ENCODE measurements at regions not wholly inside any gene's neighbourhood (a gene's known extent, or its start where the extent isn't known, plus 50 kb on each side); places are given as distances from the start of the nearest gene placed in this dataset.
A peak's percentile ranks its signal among the peaks of the same experiment; 100 is the strongest.

DNA sequence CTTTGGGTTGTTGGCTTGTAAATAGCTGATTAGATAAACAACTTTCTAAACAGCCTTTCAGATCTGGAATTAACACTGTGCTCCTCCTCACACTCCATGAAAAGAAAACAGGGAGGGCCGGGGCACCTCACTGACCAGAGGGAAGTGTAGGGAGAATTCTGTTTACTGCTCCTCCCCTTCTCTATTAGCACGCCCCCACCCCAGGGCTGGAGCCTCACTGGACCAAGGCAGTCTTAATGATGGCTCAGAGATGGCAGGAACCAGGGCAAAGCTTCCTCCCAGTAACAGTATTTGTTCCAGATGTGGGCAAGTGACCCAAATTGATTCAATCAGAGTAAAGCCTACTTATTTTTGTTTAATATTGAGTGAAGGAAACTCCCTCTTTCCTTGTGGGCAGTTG, 256.6 kb downstream of the MSX2 start:
- Histone ChIP-seq H3K4me2 (no peak overlapping the region), H3K27ac (no peak overlapping the region), H3K4me1 (no peaks in the 10 kb centered on the region), H3K9me3 (no peaks in the 10 kb centered on the region), H3K4me3 (no peak overlapping the region)
- TF ChIP-seq BCL3 (IDR thresholded peaks at IDR 0.05), result no peak
- TF ChIP-seq HOXA7 (CRISPR knock-in tag; IDR thresholded peaks at IDR 0.05), result no peak
- TF ChIP-seq FOSB (CRISPR knock-in tag; IDR thresholded peaks at IDR 0.05), result no peak
- CTCF ChIA-PET, result interaction anchor here (1.0 kb wide), 1 partner anchor 20 kb away, joined by 3 read pairs; no protein-coding TSS in a partner anchor
- DNase-seq (ENCODE audit: low read depth in 1 of 2, low spot score in 1 of 2) (no peak), ATAC-seq (peak in 1 of 2 experiments; percentile 19; a peak in 1 of 6 replicates), FAIRE-seq (no peak)
- POLR2A ChIA-PET, result no interaction called here
- 14% methylated on average over 2 of the region's 2 CpGs for WGBS (ENCODE audit: missing lambda C conversion rate)

DNA sequence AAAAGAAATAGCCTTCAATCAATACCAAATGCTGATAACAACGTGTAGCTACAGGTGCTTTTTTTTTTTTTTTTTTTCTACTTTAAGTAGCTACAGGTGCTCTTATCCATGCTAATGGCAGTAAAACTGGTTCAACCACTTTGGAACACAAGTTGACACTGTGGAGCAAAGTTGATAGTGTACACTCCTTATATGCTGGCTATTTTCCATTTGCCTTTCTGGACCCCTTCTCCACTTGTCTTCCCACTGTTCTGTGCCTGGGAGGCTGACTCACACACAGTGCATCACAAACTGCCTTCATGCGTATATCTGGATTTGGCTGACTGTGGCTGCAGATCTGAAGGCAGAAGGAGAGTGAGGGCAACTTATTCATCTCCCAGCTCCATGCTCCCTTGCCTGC, 247.9 kb downstream of the MSX2 start:
- ChIA-PET POLR2A (no interaction called here), CTCF (interaction anchor here (1.6 kb wide), 1 partner anchor 32 kb away, joined by 3 read pairs; no protein-coding TSS in a partner anchor)
- WGBS (ENCODE audit: missing lambda C conversion rate), result 31% methylated on average over 2 of the region's 2 CpGs
- FAIRE-seq (no peak), DNase-seq (ENCODE audit: low read depth in 1 of 2, low spot score in 1 of 2) (no peak), ATAC-seq (no peak)
- no peak overlapping the region for H3K4me2 ChIP-seq
- H3K4me3 ChIP-seq, result no peak overlapping the region
- H3K27ac ChIP-seq, result no peak overlapping the region
- TF ChIP-seq CEBPB (IDR thresholded peaks at IDR 0.05), result no peak
- TF ChIP-seq POLR2AphosphoS2 (conservative IDR thresholded peaks at IDR 0.05; ENCODE audit: low read length), result no peak
- TF ChIP-seq ZFP36 (IDR thresholded peaks at IDR 0.05; ENCODE audit: borderline replicate concordance, partially characterized antibody), result no peak
- no peak for TF ChIP-seq PHF8 (IDR thresholded peaks at IDR 0.05; ENCODE audit: borderline replicate concordance, low read depth)
- TF ChIP-seq EHF (CRISPR knock-in tag; IDR thresholded peaks at IDR 0.05), result no peak
- TF ChIP-seq HOXB5 (CRISPR knock-in tag; IDR thresholded peaks at IDR 0.05), result no peak
- TF ChIP-seq FOXS1 (CRISPR knock-in tag; IDR thresholded peaks at IDR 0.05), result no peak
- H3K4me1 ChIP-seq, result no peaks in the 10 kb centered on the region
- 0 out of 3 replicates have a peak, but pooled peaks cover 5% of the 10 kb centered on the region for H3K9me3 ChIP-seq

GRCh38 chr5:174971210-174971609, 246.8 kb downstream of the MSX2 start:
- H3K4me3 ChIP-seq, result no peak overlapping the region
- ATAC-seq (no peak), FAIRE-seq (no peak), DNase-seq (ENCODE audit: low read depth in 1 of 2, low spot score in 1 of 2) (no peak)
- H3K4me2 ChIP-seq, result no peak overlapping the region
- ChIA-PET CTCF (interaction anchor here (1.5 kb wide), 1 partner anchor 20 kb away, joined by 3 read pairs; no protein-coding TSS in a partner anchor), POLR2A (no interaction called here)
- H3K4me1 ChIP-seq, result no peaks in the 10 kb centered on the region
- no peak overlapping the region for H3K27ac ChIP-seq
- TF ChIP-seq SMC3 (IDR thresholded peaks at IDR 0.05) (no peak), NFE2L2 (conservative IDR thresholded peaks at IDR 0.05; ENCODE audit: low read length) (no peak), HOXA7 (CRISPR knock-in tag; IDR thresholded peaks at IDR 0.05) (no peak), HOXB5 (CRISPR knock-in tag; IDR thresholded peaks at IDR 0.05) (no peak), MAFK (IDR thresholded peaks at IDR 0.05; ENCODE audit: partially characterized antibody) (no peak), MYC (IDR thresholded peaks at IDR 0.05; ENCODE audit: borderline replicate concordance, low read length) (no peak), BCL3 (IDR thresholded peaks at IDR 0.05) (no peak), PHF8 (IDR thresholded peaks at IDR 0.05; ENCODE audit: borderline replicate concordance, low read depth) (no peak), CHD4 (IDR thresholded peaks at IDR 0.05; ENCODE audit: borderline replicate concordance) (no peak), CEBPB (IDR thresholded peaks at IDR 0.05) (no peak), JUNB (IDR thresholded peaks at IDR 0.05) (no peak), RCOR1 (IDR thresholded peaks at IDR 0.05; ENCODE audit: low read depth, low read length) (no peak), ZSCAN20 (CRISPR knock-in tag; IDR thresholded peaks at IDR 0.05) (no peak)
- peaks cover 15% of the 10 kb centered on the region; the same call in 2 of the 3 replicates for H3K9me3 ChIP-seq

DNA sequence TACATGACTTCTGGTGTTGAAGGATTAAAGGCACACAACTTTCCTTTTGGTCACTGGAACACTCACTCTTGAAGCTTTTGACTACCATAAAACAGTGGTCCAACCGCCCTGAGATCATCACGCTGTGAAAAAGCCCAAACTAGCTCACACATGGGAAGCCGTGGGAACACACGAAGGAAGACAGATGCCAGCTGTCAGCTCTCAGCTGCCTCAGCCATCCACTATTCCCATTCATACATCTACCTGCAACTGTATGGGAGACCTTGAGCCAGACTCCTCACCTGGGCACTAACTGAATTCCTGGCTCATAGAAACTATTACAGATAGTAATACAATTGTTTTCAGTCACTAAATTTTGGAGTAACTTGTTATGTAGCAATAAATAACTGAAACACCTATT, 246.1 kb downstream of the MSX2 start:
- 60% methylated on average over 4 of the region's 4 CpGs for WGBS (ENCODE audit: missing lambda C conversion rate)
- H3K4me2 ChIP-seq, result no peak overlapping the region
- no peaks in the 10 kb centered on the region for H3K4me1 ChIP-seq
- CTCF ChIA-PET, result interaction anchor here (0.6 to 1.5 kb wide), 2 partner anchors 19 to 631 kb away, joined by 3 read pairs; no protein-coding TSS in a partner anchor
- H3K4me3 ChIP-seq, result no peak overlapping the region
- DNase-seq (ENCODE audit: low read depth in 1 of 2, low spot score in 1 of 2) (no peak), ATAC-seq (no peak), FAIRE-seq (no peak)
- TF ChIP-seq MAZ (IDR thresholded peaks at IDR 0.05; ENCODE audit: borderline replicate concordance, low read depth, low read length) (no peak), MYC (IDR thresholded peaks at IDR 0.05; ENCODE audit: borderline replicate concordance, low read length) (no peak), POLR2AphosphoS2 (conservative IDR thresholded peaks at IDR 0.05; ENCODE audit: low read length) (no peak), E2F6 (IDR thresholded peaks at IDR 0.05; ENCODE audit: borderline replicate concordance, low read depth) (no peak), HDAC2 (IDR thresholded peaks at IDR 0.05) (no peak)
- H3K27ac ChIP-seq, result no peak overlapping the region
- POLR2A ChIA-PET, result no interaction called here
- peaks cover 22% of the 10 kb centered on the region; the same call in 2 of the 3 replicates for H3K9me3 ChIP-seq

Data from A549 (cell line).